ENCODE measurements at regions not wholly inside any gene's neighbourhood (a gene's known extent, or its start where the extent isn't known, plus 50 kb on each side); places are given as distances from the start of the nearest gene placed in this dataset.

DNA sequence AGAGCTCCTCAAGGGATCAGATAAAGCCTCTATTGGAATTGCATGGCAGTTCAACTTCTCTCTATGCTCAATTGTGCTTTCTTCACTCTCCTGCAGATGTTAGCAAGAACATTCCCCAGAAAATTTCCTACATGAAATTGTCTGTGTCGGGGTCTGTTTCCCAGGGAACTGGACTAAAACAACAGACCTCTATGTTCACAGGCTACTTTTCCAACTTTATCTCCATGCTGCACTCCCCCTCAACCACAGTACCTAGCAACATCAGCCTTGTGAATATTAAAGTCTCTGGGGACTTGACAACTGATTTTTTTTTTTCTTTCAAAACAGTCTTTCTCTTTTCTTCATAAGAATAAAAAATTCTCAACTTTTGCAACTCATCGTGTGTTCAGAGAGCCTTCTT, 1470.8 kb upstream of the ADGRL3 start:
- TF ChIP-seq CTCF (conservative IDR thresholded peaks at IDR 0.05; ENCODE audit: low read length) = no peak
- no peak for TF ChIP-seq EZH2phosphoT487 (IDR thresholded peaks at IDR 0.05; ENCODE audit: borderline replicate concordance)
